NCI-H1417 (cell line): ENCODE measurements at regions not wholly inside any gene's neighbourhood (a gene's known extent, or its start where the extent isn't known, plus 50 kb on each side); places are given as distances from the start of the nearest gene placed in this dataset.
"Not testable (repeated sequence)": the region's sequence is repeated elsewhere in the genome, so short reads cannot be mapped to it uniquely, and the experiment has no call there.

Source experiments
- DNase-seq, 3 experiments: peaks; one replicate each; lab custom pipeline; 2025; lab: John Stamatoyannopoulos, UW

GRCh38 chr7:113247198-113247597 lies 128.8 kb upstream of the SMIM30 start:
- no peak for DNase-seq

- no peak for DNase-seq
These were observed 128.4 kb upstream of the SMIM30 start for GRCh38 chr7:113246738-113247137.

GRCh38 chr7:113232885-113233284 lies 114.5 kb upstream of the SMIM30 start:
- no peak for DNase-seq

GRCh38 chr7:113230691-113231090 lies 112.3 kb upstream of the SMIM30 start:
- DNase-seq, result no peak

GRCh38 chr7:113217314-113217713 lies 99.0 kb upstream of the SMIM30 start:
- DNase-seq, result peak in 1 of 3 experiments; percentile 63

GRCh38 chr7:113216038-113216437 lies 97.7 kb upstream of the SMIM30 start:
- no peak for DNase-seq

GRCh38 chr7:113209449-113210203 lies 91.3 kb upstream of the SMIM30 start:
- DNase-seq, result no peak

GRCh38 chr7:113207931-113208330 lies 89.6 kb upstream of the SMIM30 start:
- DNase-seq, result no peak

- DNase-seq, result no peak
These were observed 89.1 kb upstream of the SMIM30 start for GRCh38 chr7:113207441-113207840.

GRCh38 chr7:113204415-113204814 lies 86.1 kb upstream of the SMIM30 start:
- peak in 1 of 3 experiments; percentile 48 for DNase-seq

GRCh38 chr7:113202284-113202683 lies 83.9 kb upstream of the SMIM30 start:
- peak in 1 of 3 experiments; percentile 69 for DNase-seq

- no peak for DNase-seq
These were observed 81.9 kb upstream of the SMIM30 start for GRCh38 chr7:113200281-113200680.

GRCh38 chr7:113199841-113200240 lies 81.5 kb upstream of the SMIM30 start:
- no peak for DNase-seq

GRCh38 chr7:113199136-113199535 lies 80.8 kb upstream of the SMIM30 start:
- DNase-seq, result no peak

GRCh38 chr7:113198226-113198625 lies 79.9 kb upstream of the SMIM30 start:
- DNase-seq, result no peak

- DNase-seq, result no peak
These were observed 78.9 kb upstream of the SMIM30 start for GRCh38 chr7:113197274-113197673.

GRCh38 chr7:113188396-113188795 lies 70.0 kb upstream of the SMIM30 start:
- no peak for DNase-seq

- DNase-seq, result no peak
These were observed 61.0 kb upstream of the SMIM30 start for GRCh38 chr7:113179313-113179712.

- DNase-seq, result peak in 2 of 3 experiments; percentile 44 to 85
These were observed 58.5 kb upstream of the SMIM30 start for GRCh38 chr7:113176836-113177235.

- DNase-seq, result not testable (repeated sequence)
These were observed 57.8 kb upstream of the SMIM30 start for GRCh38 chr7:113176180-113176579.

- DNase-seq, result no peak
These were observed 57.3 kb upstream of the SMIM30 start for GRCh38 chr7:113175525-113176104.

- no peak for DNase-seq
These were observed 54.4 kb upstream of the SMIM30 start for GRCh38 chr7:113172726-113173125.

- no peak for DNase-seq
These were observed 52.2 kb upstream of the SMIM30 start for GRCh38 chr7:113170591-113170990.
